PC-3 (cell line): ENCODE measurements at regions not wholly inside any gene's neighbourhood (a gene's known extent, or its start where the extent isn't known, plus 50 kb on each side); places are given as distances from the start of the nearest gene placed in this dataset.

Experiments used
- ATAC-seq: fragments of 200-7000 bp; cut with Tn5 transposase; 2 replicates; pipeline ENCODE4 v1.9.1; 2020; ENCODE audit warnings: mild to moderate bottlenecking, moderate library complexity
- BruUV-seq: library from RNA; stranded (reverse); fragments of 400-500 nt; replicated peaks from 2 replicates; lab custom pipeline; 2021; lab: Mats Ljungman, UMichigan
- CTCF ChIA-PET: fragments of 300-600 bp; sonication (Branson Sonifier 250); formaldehyde crosslinking; loops from one replicate; lab custom pipeline; 2022; ENCODE audit warnings: antibody characterized with exemption; lab: Charles Lee
- POLR2A ChIA-PET: fragments of 300-600 bp; sonication (Branson Sonifier 250); formaldehyde crosslinking; loops from one replicate; lab custom pipeline; 2022; ENCODE audit warnings: antibody characterized with exemption; ENCODE audit not compliant: unreplicated experiment; lab: Charles Lee
- DNase-seq: peaks from one replicate; pipeline ENCODE4 v3.0.0-alpha.2; 2015
- H2AFZ ChIP-seq: fragments of 300-600 bp; sonication (generic); 2 replicates; pipeline ENCODE4 v1.6.0; 2016; ENCODE audit warnings: antibody characterized with exemption, low read length
- H3F3A ChIP-seq: fragments of 300-600 bp; sonication (generic); one replicate; pipeline ENCODE4 v1.6.0; 2017; ENCODE audit warnings: antibody characterized with exemption, low read length, control low read depth, mild to moderate bottlenecking; ENCODE audit not compliant: unreplicated experiment
- H3K27ac ChIP-seq: fragments of 300-600 bp; sonication (generic); 2 replicates; pipeline ENCODE4 v1.5.1; 2016; ENCODE audit warnings: mild to moderate bottlenecking, low read length
- H3K27me3 ChIP-seq: fragments of 300-600 bp; sonication (generic); 2 replicates; pipeline ENCODE4 v1.6.1; 2016; ENCODE audit warnings: low read length, mixed read lengths
- H3K36me3 ChIP-seq: fragments of 300-600 bp; sonication (generic); 2 replicates; pipeline ENCODE4 v1.6.1; 2016; ENCODE audit warnings: low read depth, mixed run types, low read length, mixed read lengths
- H3K4me1 ChIP-seq: fragments of 300-600 bp; sonication (generic); 2 replicates; pipeline ENCODE4 v1.5.1; 2016; ENCODE audit warnings: low read length; ENCODE audit not compliant: insufficient read depth
- H3K4me2 ChIP-seq: fragments of 300-600 bp; sonication (generic); 2 replicates; pipeline ENCODE4 v1.6.0; 2016; ENCODE audit warnings: low read length
- H3K4me3 ChIP-seq: fragments of 300-600 bp; sonication (generic); 2 replicates; pipeline ENCODE4 v1.5.1; 2016; ENCODE audit warnings: mild to moderate bottlenecking, low read length, mixed read lengths
- H3K79me2 ChIP-seq: fragments of 300-600 bp; sonication (generic); 2 replicates; pipeline ENCODE4 v1.6.1; 2017; ENCODE audit warnings: low read length, mixed read lengths
- H3K9ac ChIP-seq: fragments of 300-600 bp; sonication (generic); 2 replicates; pipeline ENCODE4 v1.6.0; 2016; ENCODE audit warnings: mild to moderate bottlenecking, low read length
- H3K9me2 ChIP-seq: fragments of 300-600 bp; sonication (generic); replicated peaks from 2 replicates; pipeline ENCODE4 v1.6.1; 2016; ENCODE audit warnings: mixed run types, low read length, mixed read lengths
- H3K9me3 ChIP-seq: fragments of 300-600 bp; sonication (generic); 2 replicates; pipeline ENCODE4 v1.6.1; 2016; ENCODE audit warnings: low read length, mixed read lengths
- H4K20me1 ChIP-seq: fragments of 300-600 bp; sonication (generic); 2 replicates; pipeline ENCODE4 v1.6.1; 2016; ENCODE audit warnings: low read length, mixed read lengths
- EZH2 ChIP-seq: fragments of 300-600 bp; sonication (generic); IDR thresholded peaks from one replicate; pipeline ENCODE4 v1.6.1; 2017; ENCODE audit warnings: antibody characterized with exemption, mild to moderate bottlenecking, low read length; ENCODE audit not compliant: unreplicated experiment
- EZH2phosphoT487 ChIP-seq: fragments of 300-600 bp; sonication (generic); IDR thresholded peaks from 2 replicates; pipeline ENCODE4 v1.6.1; 2018; ENCODE audit warnings: mild to moderate bottlenecking, antibody characterized with exemption, low read length, borderline replicate concordance
- intact Hi-C: fragments of 100-400 bp; cut with micrococcal nuclease; formaldehyde crosslinking; loops from 2 replicates; pipeline ENCODE4 v1.9.0; 2023
- TF ChIP-seq, protein P1 (sequence below): fragments of 300-600 bp; sonication (generic); conservative IDR thresholded peaks from 2 replicates; pipeline ENCODE4 v1.5.1; 2017; ENCODE audit warnings: antibody characterized with exemption, low read depth, mild to moderate bottlenecking, low read length

DNA sequence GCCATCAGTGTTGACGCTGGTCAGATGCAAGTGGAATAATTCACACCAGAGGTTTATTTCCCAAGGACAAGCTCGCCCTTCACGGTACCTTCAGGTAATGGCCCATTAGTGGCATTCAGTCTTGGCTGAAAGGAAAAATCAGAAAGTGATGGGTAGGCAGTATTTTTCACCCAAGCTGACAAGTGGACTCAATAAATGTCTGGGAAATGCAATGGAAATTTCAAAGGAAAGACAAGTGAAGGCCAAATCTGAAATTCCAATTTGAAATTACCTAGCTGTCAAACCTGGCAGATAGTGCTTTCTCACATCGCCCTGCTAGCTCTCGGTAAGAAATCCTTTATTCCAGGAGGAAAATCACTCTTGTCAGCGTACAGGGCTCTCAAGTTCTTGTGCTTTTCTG is 413.5 kb downstream of the OCA2 start:
- Histone ChIP-seq H4K20me1 (no peaks in the 10 kb centered on the region), H3K4me3 (no peak overlapping the region), H3F3A (no peaks in the 10 kb centered on the region), H3K79me2 (no peaks in the 10 kb centered on the region), H3K27me3 (no peaks in the 10 kb centered on the region), H3K4me2 (no peak overlapping the region), H3K36me3 (no peaks in the 10 kb centered on the region), H3K4me1 (no peaks in the 10 kb centered on the region), H3K9me2 (no peaks in the 10 kb centered on the region), H3K27ac (no peak overlapping the region), H2AFZ (no peak overlapping the region), H3K9ac (no peak overlapping the region), H3K9me3 (0 out of 2 replicates have a peak, but pooled peaks cover 3% of the 10 kb centered on the region)
- ATAC-seq (no peak), DNase-seq (no peak)
- POLR2A ChIA-PET: no interaction called here
- no TSS peak for BruUV-seq
- intact Hi-C loops: no loop called here
- TF ChIP-seq, protein P1, sequence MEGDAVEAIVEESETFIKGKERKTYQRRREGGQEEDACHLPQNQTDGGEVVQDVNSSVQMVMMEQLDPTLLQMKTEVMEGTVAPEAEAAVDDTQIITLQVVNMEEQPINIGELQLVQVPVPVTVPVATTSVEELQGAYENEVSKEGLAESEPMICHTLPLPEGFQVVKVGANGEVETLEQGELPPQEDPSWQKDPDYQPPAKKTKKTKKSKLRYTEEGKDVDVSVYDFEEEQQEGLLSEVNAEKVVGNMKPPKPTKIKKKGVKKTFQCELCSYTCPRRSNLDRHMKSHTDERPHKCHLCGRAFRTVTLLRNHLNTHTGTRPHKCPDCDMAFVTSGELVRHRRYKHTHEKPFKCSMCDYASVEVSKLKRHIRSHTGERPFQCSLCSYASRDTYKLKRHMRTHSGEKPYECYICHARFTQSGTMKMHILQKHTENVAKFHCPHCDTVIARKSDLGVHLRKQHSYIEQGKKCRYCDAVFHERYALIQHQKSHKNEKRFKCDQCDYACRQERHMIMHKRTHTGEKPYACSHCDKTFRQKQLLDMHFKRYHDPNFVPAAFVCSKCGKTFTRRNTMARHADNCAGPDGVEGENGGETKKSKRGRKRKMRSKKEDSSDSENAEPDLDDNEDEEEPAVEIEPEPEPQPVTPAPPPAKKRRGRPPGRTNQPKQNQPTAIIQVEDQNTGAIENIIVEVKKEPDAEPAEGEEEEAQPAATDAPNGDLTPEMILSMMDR: no peak
- TF ChIP-seq EZH2: no peak
- CTCF ChIA-PET: no interaction called here

DNA sequence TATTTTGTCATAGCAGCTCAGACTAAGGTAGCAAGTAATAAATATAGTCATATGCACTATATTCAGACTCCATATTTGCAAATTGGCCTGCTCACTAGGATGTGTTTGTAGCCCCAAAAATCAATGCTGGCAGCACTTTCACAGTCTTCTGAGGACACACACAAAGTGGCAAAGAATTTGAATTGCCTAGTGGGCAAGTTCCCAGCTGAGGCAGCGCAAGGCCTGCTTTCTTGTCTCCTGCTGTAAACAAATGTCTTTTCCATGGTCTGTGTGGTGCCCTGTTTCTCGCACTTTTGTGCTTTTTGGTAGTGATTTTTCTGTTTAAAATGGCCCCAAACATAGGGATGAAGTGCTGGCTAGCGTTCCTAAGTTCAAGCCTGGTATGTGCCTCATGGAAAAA is 416.0 kb downstream of the OCA2 start:
- Histone ChIP-seq H4K20me1 (no peaks in the 10 kb centered on the region), H3K4me1 (no peaks in the 10 kb centered on the region), H3K9me2 (no peaks in the 10 kb centered on the region), H3K27me3 (no peaks in the 10 kb centered on the region), H3K4me3 (no peak overlapping the region), H3K9ac (no peak overlapping the region), H2AFZ (no peak overlapping the region), H3K79me2 (no peaks in the 10 kb centered on the region), H3K4me2 (no peak overlapping the region), H3F3A (no peaks in the 10 kb centered on the region), H3K9me3 (no peaks in the 10 kb centered on the region), H3K27ac (no peak overlapping the region), H3K36me3 (no peaks in the 10 kb centered on the region)
- TF ChIP-seq EZH2 (no peak), EZH2phosphoT487 (no peak)
- TF ChIP-seq, protein P1: no peak
- intact Hi-C loops: no loop called here
- DNase-seq (no peak), ATAC-seq (no peak)
- CTCF ChIA-PET: no interaction called here
- POLR2A ChIA-PET: no interaction called here
- no TSS peak for BruUV-seq

DNA sequence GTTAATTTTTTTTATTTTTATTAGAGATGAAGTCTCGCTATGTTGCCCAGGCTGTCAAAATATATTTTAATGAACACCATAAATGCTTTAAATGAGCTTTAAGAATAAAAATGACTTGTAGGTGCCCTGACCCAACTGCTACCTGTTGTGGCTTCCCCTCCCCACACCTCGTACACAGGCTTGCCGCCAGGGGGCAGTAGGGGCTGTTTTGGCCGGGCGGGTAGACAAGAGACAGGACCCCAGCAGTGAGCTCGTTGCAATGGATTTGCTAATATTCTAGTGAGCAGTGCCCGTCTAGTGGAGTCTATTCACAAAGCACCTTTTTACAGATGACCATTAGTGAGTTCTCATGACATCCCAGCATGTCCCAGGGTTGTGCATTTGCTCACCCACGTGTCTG is 418.1 kb downstream of the OCA2 start:
- ATAC-seq (no peak), DNase-seq (no peak)
- Histone ChIP-seq H3K36me3 (no peaks in the 10 kb centered on the region), H3K4me1 (no peaks in the 10 kb centered on the region), H3K79me2 (no peaks in the 10 kb centered on the region), H3K27ac (no peak overlapping the region), H3K9me3 (no peaks in the 10 kb centered on the region), H3K4me3 (no peak overlapping the region), H3F3A (no peaks in the 10 kb centered on the region), H3K9ac (no peak overlapping the region), H2AFZ (no peak overlapping the region), H4K20me1 (no peaks in the 10 kb centered on the region), H3K27me3 (no peaks in the 10 kb centered on the region), H3K9me2 (no peaks in the 10 kb centered on the region), H3K4me2 (no peak overlapping the region)
- no TSS peak for BruUV-seq
- TF ChIP-seq EZH2 (no peak), EZH2phosphoT487 (no peak)
- TF ChIP-seq, protein P1: no peak
- intact Hi-C loops: no loop called here
- ChIA-PET POLR2A (no interaction called here), CTCF (no interaction called here)
